ENCODE measurements at regions not wholly inside any gene's neighbourhood (a gene's known extent, or its start where the extent isn't known, plus 50 kb on each side); places are given as distances from the start of the nearest gene placed in this dataset.
A peak's percentile ranks its signal among the peaks of the same experiment; 100 is the strongest.

GRCh38 chr20:11332381-11332780 is 585.3 kb upstream of the BTBD3 start:
- no peak for DNase-seq

GRCh38 chr20:11333634-11334033 is 584.1 kb upstream of the BTBD3 start:
- no peak for DNase-seq

- no peak for DNase-seq
Observed at GRCh38 chr20:11337361-11338130, 580.1 kb upstream of the BTBD3 start.

GRCh38 chr20:11338496-11339306 is 579.0 kb upstream of the BTBD3 start:
- no peak for DNase-seq

- DNase-seq, result no peak
Observed at GRCh38 chr20:11344939-11345338, 572.8 kb upstream of the BTBD3 start.

- DNase-seq, result no peak
Observed at GRCh38 chr20:11347738-11348137, 570.0 kb upstream of the BTBD3 start.

GRCh38 chr20:11350126-11351005 is 567.3 kb upstream of the BTBD3 start:
- peak; percentile 77 for DNase-seq

- DNase-seq, result no peak
Observed at GRCh38 chr20:11352041-11352440, 565.7 kb upstream of the BTBD3 start.

- DNase-seq, result no peak
Observed at GRCh38 chr20:11354846-11355245, 562.8 kb upstream of the BTBD3 start.

GRCh38 chr20:11355345-11355744 is 562.3 kb upstream of the BTBD3 start:
- DNase-seq, result no peak

GRCh38 chr20:11356061-11356460 is 561.6 kb upstream of the BTBD3 start:
- no peak for DNase-seq

GRCh38 chr20:11362450-11362849 is 555.2 kb upstream of the BTBD3 start:
- no peak for DNase-seq

- DNase-seq, result no peak
Observed at GRCh38 chr20:11364736-11365135, 553.0 kb upstream of the BTBD3 start.

- no peak for DNase-seq
Observed at GRCh38 chr20:11366660-11367059, 551.0 kb upstream of the BTBD3 start.

- DNase-seq, result no peak
Observed at GRCh38 chr20:11368499-11368898, 549.2 kb upstream of the BTBD3 start.

GRCh38 chr20:11368965-11369711 is 548.6 kb upstream of the BTBD3 start:
- no peak for DNase-seq

- no peak for DNase-seq
Observed at GRCh38 chr20:11371831-11372230, 545.9 kb upstream of the BTBD3 start.

- DNase-seq, result no peak
Observed at GRCh38 chr20:11372876-11373790, 544.6 kb upstream of the BTBD3 start.

- no peak for DNase-seq
Observed at GRCh38 chr20:11375335-11375734, 542.4 kb upstream of the BTBD3 start.

GRCh38 chr20:11375966-11376365 is 541.7 kb upstream of the BTBD3 start:
- DNase-seq, result no peak

- DNase-seq, result no peak
Observed at GRCh38 chr20:11376420-11376819, 541.3 kb upstream of the BTBD3 start.
